Upper lobe of left lung (tissue), 6 donors: ENCODE measurements at regions not wholly inside any gene's neighbourhood (a gene's known extent, or its start where the extent isn't known, plus 50 kb on each side); places are given as distances from the start of the nearest gene placed in this dataset.

Experiments used
- ATAC-seq, 2 donors: fragments of 200-7000 bp; cut with Tn5 transposase; one replicate each; pipeline ENCODE4 v1.9.1; 2022; ENCODE audit warnings: mild to moderate bottlenecking in 2 of 2, moderate library complexity in 2 of 2; ENCODE audit not compliant: low FRiP score in 2 of 2
- DNase-seq, 2 donors: peaks; one replicate each; pipeline ENCODE4 v3.0.0-alpha.2; 2019 to 2020
- H3K27ac ChIP-seq, 4 donors: fragments of 200-600 bp; sonication (generic); one replicate each; pipeline ENCODE4 v1.5.1; 2016 to 2019
- H3K27me3 ChIP-seq, 4 donors: fragments of 200-600 bp; sonication (generic); one replicate each; pipeline ENCODE4 v1.5.1; 2017 to 2019
- H3K36me3 ChIP-seq, 4 donors: fragments of 200-600 bp; sonication (generic); one replicate each; pipeline ENCODE4 v1.5.1; 2016 to 2019
- H3K4me1 ChIP-seq, 4 donors: fragments of 200-600 bp; sonication (generic); one replicate each; pipeline ENCODE4 v1.5.1; 2018 to 2019
- H3K4me3 ChIP-seq, 4 donors: fragments of 200-600 bp; sonication (generic); one replicate each; pipeline ENCODE4 v1.5.1; 2017 to 2019; ENCODE audit warnings: mild to moderate bottlenecking in 2 of 4, moderate library complexity in 1 of 4
- H3K9me3 ChIP-seq, 4 donors: fragments of 200-600 bp; sonication (generic); one replicate each; pipeline ENCODE4 v1.5.1; 2018 to 2019
- EP300 ChIP-seq, 4 donors: sonication (generic); formaldehyde crosslinking; IDR thresholded peaks; one replicate each; pipeline ENCODE4 v1.5.1; 2017; ENCODE audit warnings: antibody characterized with exemption in 4 of 4, control low read depth in 2 of 4
- POLR2A ChIP-seq, 4 donors: fragments of 450-650 bp; IDR thresholded peaks; one replicate each; pipeline ENCODE4 v1.5.1; 2016 to 2017; ENCODE audit warnings: antibody characterized with exemption in 4 of 4, mild to moderate bottlenecking in 2 of 4
- POLR2AphosphoS5 ChIP-seq, 2 donors: sonication (generic); formaldehyde crosslinking; IDR thresholded peaks; one replicate each; pipeline ENCODE4 v1.5.1; 2017; ENCODE audit warnings: antibody characterized with exemption in 2 of 2
- WGBS, 2 donors: methylation state at CpG; one replicate each; pipeline ENCODE4 v1.1.5; 2017 to 2018; 5-methylcytosine and 5-hydroxymethylcytosine counted together
- TF ChIP-seq, protein P1 (sequence below), 6 experiments: fragments of 450-650 bp in 4 of 6; fragments of 200-600 bp in 2 of 6; sonication (generic) in 2 of 6; IDR thresholded peaks; one replicate each; pipeline ENCODE4 v1.5.1; 2016 to 2019; ENCODE audit warnings: antibody characterized with exemption in 6 of 6
- donor health status: DM: no; HTN: no; CAD: no; lungs with moderate emphysema.
- donor health status: DM: no; HTN: yes; CAD: no; lungs with severe emphysema.

DNA sequence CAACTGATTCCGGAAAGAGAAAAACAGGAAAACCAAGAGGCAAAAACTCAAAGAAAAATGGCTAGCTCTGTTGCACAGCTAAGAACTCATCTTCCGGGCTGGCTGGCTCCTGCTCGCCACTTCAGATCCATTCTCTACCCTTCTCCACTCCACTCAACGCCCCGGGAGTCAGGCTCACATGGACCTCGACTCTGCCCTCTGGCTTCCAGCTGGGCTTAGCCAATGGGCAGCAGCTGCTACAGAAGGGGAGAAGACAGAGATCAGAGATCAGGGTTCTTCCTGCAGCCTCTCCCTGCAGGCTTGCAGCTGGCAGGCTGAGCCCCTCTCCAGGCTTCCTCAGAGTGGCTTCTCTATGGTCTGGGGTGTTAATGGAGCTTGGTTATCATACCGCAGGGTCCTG lies 187.5 kb downstream of the MED10 start:
- no peak overlapping the region for H3K4me3 ChIP-seq
- H3K27me3 ChIP-seq = no peaks in the 10 kb centered on the region
- TF ChIP-seq POLR2AphosphoS5 (IDR thresholded peaks at IDR 0.05) = no peak
- no peak for TF ChIP-seq EP300 (IDR thresholded peaks at IDR 0.05)
- TF ChIP-seq, protein P1, sequence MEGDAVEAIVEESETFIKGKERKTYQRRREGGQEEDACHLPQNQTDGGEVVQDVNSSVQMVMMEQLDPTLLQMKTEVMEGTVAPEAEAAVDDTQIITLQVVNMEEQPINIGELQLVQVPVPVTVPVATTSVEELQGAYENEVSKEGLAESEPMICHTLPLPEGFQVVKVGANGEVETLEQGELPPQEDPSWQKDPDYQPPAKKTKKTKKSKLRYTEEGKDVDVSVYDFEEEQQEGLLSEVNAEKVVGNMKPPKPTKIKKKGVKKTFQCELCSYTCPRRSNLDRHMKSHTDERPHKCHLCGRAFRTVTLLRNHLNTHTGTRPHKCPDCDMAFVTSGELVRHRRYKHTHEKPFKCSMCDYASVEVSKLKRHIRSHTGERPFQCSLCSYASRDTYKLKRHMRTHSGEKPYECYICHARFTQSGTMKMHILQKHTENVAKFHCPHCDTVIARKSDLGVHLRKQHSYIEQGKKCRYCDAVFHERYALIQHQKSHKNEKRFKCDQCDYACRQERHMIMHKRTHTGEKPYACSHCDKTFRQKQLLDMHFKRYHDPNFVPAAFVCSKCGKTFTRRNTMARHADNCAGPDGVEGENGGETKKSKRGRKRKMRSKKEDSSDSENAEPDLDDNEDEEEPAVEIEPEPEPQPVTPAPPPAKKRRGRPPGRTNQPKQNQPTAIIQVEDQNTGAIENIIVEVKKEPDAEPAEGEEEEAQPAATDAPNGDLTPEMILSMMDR (IDR thresholded peaks at IDR 0.05) = no peak
- TF ChIP-seq POLR2A (IDR thresholded peaks at IDR 0.05) = no peak
- H3K36me3 ChIP-seq = no peaks in the 10 kb centered on the region
- no peaks in the 10 kb centered on the region for H3K9me3 ChIP-seq
- H3K4me1 ChIP-seq = no peaks in the 10 kb centered on the region
- no peak for DNase-seq
- WGBS, 2 donors = 72 to 73% methylated on average over 7 of the region's 7 CpGs
- ATAC-seq = no peak
- no peak overlapping the region for H3K27ac ChIP-seq

DNA sequence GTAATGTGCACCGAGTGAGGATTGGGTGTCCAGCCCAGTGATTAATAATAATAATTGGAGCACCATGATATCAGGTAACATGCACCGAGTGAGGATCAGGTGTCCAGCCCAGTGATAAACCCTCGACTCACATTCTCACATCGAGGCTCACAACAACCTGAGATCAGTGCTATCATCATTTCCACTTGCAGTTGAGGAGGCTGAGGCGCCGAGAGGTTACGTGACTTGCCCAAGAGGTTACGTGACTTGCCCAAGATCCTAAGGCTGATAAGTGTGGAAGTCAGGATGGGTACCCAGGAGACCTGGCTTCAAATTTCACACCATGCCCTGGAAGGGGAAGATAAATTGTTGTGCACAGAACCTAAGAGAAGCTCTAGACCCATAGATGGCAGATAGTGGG lies 189.4 kb downstream of the MED10 start:
- Histone ChIP-seq H3K9me3 (no peaks in the 10 kb centered on the region), H3K36me3 (no peaks in the 10 kb centered on the region), H3K4me1 (no peaks in the 10 kb centered on the region), H3K27me3 (no peaks in the 10 kb centered on the region), H3K4me3 (no peak overlapping the region), H3K27ac (no peak overlapping the region)
- ATAC-seq = no peak
- WGBS, 2 donors = 89 to 93% methylated on average over 8 of the region's 8 CpGs
- DNase-seq = no peak
- TF ChIP-seq, protein P1 (IDR thresholded peaks at IDR 0.05) = no peak
- TF ChIP-seq POLR2AphosphoS5 (IDR thresholded peaks at IDR 0.05) (no peak), EP300 (IDR thresholded peaks at IDR 0.05) (no peak), POLR2A (IDR thresholded peaks at IDR 0.05) (no peak)

DNA sequence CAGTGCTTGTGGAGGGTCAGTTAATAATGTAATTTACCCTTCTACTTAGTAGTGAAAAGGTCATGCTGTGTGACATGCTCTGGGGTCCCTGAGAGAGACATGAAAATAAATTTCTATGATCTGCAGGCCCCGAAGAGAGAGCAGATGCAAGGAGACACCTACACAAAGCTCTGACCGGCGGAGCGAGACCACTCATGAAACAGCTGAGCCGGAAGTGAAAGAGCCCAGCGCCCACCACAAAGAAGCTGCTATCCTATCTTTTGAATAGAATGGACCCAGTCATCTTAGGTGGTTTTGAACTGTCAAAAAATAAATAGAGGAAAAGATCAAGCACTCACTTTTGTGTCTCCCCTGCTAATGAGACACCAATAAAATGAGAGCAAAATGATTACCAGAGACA lies 190.0 kb downstream of the MED10 start:
- ATAC-seq (no peak), DNase-seq (no peak)
- Histone ChIP-seq H3K9me3 (no peaks in the 10 kb centered on the region), H3K36me3 (no peaks in the 10 kb centered on the region), H3K4me1 (no peaks in the 10 kb centered on the region), H3K27ac (no peak overlapping the region), H3K27me3 (no peaks in the 10 kb centered on the region), H3K4me3 (no peak overlapping the region)
- no peak for TF ChIP-seq EP300 (IDR thresholded peaks at IDR 0.05)
- no peak for TF ChIP-seq POLR2A (IDR thresholded peaks at IDR 0.05)
- TF ChIP-seq POLR2AphosphoS5 (IDR thresholded peaks at IDR 0.05) = no peak
- TF ChIP-seq, protein P1 (IDR thresholded peaks at IDR 0.05) = no peak
- WGBS, 2 donors = 86 to 90% methylated on average over 6 of the region's 6 CpGs

DNA sequence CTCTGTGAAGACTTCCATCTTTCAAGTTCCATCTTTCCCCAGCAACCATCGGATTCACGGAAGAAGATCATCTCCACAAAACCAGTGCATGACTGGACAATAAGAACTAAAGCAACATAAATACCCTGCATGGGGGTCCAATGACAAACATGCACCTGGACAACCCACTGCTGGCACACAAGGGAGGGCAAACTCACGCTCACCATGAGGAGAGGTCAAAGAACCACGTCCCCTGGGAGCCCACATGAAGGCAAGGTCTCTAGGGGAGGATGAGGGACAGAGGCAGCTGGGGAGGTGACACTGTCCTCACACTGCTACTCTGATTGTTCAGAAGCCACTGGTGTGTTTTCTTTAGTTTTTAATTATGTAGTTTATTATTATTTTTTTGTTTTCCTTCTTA lies 190.8 kb downstream of the MED10 start:
- TF ChIP-seq, protein P1 (IDR thresholded peaks at IDR 0.05) = no peak
- TF ChIP-seq POLR2A (IDR thresholded peaks at IDR 0.05) (no peak), POLR2AphosphoS5 (IDR thresholded peaks at IDR 0.05) (no peak), EP300 (IDR thresholded peaks at IDR 0.05) (no peak)
- Histone ChIP-seq H3K4me3 (no peak overlapping the region), H3K9me3 (no peaks in the 10 kb centered on the region), H3K36me3 (no peaks in the 10 kb centered on the region), H3K27ac (no peak overlapping the region), H3K27me3 (no peaks in the 10 kb centered on the region), H3K4me1 (no peaks in the 10 kb centered on the region)
- ATAC-seq (no peak), DNase-seq (no peak)
- 63 to 68% methylated on average over 4 of the region's 4 CpGs for WGBS, 2 donors

DNA sequence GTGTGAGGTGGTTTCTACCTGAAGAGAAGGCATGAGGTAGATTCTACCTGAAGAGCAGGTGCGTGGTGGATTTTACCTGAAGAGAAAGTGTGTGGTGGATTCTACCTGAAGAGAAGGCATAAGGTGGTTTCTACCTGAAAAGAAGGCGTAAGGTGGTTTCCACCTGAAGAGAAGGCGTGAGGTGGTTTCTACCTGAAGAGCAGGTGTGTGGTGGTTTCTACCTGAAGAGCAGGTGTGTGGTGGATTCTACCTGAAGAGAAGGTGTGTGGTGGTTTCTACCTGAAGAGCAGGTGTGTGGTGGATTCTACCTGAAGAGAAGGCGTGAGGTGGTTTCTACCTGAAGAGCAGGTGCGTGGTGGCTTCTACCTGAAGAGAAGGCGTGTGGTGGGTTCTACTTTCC lies 192.8 kb downstream of the MED10 start:
- no peak overlapping the region for H3K27ac ChIP-seq
- no peaks in the 10 kb centered on the region for H3K36me3 ChIP-seq
- TF ChIP-seq, protein P1 (IDR thresholded peaks at IDR 0.05) = no peak
- TF ChIP-seq POLR2AphosphoS5 (IDR thresholded peaks at IDR 0.05) (no peak), EP300 (IDR thresholded peaks at IDR 0.05) (no peak), POLR2A (IDR thresholded peaks at IDR 0.05) (no peak)
- no peak for ATAC-seq
- no peaks in the 10 kb centered on the region for H3K9me3 ChIP-seq
- no peak for DNase-seq
- no peaks in the 10 kb centered on the region for H3K27me3 ChIP-seq
- no peak overlapping the region for H3K4me3 ChIP-seq
- WGBS, 2 donors = 88% methylated on average over 6 of the region's 6 CpGs
- no peaks in the 10 kb centered on the region for H3K4me1 ChIP-seq
